ENCODE measurements at regions not wholly inside any gene's neighbourhood (a gene's known extent, or its start where the extent isn't known, plus 50 kb on each side); places are given as distances from the start of the nearest gene placed in this dataset.
"Not testable (repeated sequence)": the region's sequence is repeated elsewhere in the genome, so short reads cannot be mapped to it uniquely, and the experiment has no call there.

DNA sequence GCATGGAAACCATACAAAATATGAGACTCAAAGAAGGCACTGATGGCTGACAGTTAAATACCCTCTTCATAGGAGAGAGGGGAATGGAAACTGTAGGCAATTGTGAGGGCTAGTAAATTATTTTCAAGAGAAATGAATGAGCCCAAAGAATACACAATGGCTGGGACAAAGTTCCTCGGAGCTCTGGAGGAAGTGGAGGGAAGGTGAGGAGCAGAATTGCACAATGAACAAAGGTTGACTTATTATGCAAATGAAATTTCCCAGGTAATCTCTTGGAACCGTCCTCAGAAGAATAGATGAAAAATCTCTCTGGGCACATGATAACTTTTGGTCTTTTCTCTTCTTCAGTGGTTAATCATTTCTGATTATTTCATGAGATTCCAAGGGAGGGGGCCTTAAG, 202.6 kb upstream of the VCX start:
- DNase-seq (ENCODE audit: low spot score): no peak
- no peak for FAIRE-seq

- no peak for FAIRE-seq
- no peak for DNase-seq (ENCODE audit: low spot score)
Observed at GRCh38 chrX:7638078-7638710, 204.8 kb upstream of the VCX start.

- DNase-seq (ENCODE audit: low spot score): no peak
- no peak for FAIRE-seq
Observed at GRCh38 chrX:7637066-7637465, 205.9 kb upstream of the VCX start.

GRCh38 chrX:7635604-7636003, 207.4 kb upstream of the VCX start:
- FAIRE-seq (no peak), DNase-seq (ENCODE audit: low spot score) (no peak)

DNA sequence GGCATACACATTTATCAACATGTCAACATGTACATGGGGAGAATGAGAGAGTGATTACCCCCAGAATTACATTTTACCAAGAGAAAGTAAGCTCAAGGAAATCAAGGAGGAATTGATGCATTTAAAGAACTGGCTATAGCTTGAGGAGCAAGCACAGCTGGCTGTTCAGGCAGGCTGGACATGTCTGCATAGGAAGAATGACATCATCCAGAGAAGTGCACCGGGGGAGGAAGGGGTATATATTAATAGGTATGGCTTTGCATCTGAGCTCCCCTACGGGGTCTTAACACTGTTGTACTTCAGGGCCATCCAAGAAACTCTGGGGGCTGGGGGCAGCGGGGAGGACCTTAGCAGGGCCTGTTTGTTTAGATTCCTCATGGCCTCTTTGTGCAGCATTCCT, 222.4 kb upstream of the VCX start:
- DNase-seq (ENCODE audit: low spot score) (no peak), FAIRE-seq (no peak)

DNA sequence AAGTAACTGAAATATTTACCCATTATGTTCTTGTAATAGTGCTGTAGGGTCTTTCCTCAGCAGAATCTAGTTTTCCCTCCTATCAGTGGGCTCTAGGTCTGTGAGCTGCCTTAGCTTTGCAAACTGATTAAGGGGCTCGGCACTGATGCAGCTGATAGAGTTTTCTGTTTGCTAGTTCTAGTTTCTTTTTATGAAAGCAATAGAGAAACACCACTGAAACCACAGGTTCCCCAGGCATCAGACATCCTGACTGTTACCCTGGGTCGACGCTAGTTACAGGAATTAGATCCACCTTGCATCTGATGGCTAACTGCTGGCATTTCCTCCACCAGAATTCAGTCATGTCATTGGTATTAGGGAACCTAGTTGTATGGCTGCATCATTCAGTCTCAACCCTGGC, 225.0 kb upstream of the VCX start:
- DNase-seq (ENCODE audit: low spot score): no peak
- no peak for FAIRE-seq

GRCh38 chrX:7614616-7615015, 228.4 kb upstream of the VCX start:
- FAIRE-seq: no peak
- DNase-seq (ENCODE audit: low spot score): no peak

GRCh38 chrX:7608625-7609024, 234.3 kb upstream of the VCX start:
- FAIRE-seq: not testable (repeated sequence)

GRCh38 chrX:7606039-7606652, 236.8 kb upstream of the VCX start:
- no peak for DNase-seq (ENCODE audit: low spot score)
- no peak for FAIRE-seq

More at GRCh38 chrX:7608625-7609024, 234.3 kb upstream of the VCX start:
- not testable (repeated sequence) for DNase-seq (ENCODE audit: low spot score)

DNA sequence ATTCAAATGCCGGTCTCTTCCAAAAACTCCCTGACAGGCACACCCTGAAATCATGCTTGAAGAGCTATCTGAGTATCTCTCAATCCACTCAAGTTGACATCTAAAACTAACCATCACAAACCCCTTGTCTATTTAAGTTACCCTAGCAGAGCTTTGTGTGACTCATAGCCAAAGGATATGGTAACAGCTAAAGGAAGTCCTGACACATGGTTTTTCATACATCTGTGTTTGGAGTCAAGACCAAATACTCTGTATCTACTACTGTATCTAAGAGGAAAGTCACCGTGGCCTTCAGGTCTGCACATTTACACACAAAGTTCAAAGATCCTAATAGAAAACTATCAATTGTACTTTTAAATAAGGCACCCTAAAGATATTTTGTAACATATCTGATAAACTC, 239.6 kb upstream of the VCX start:
- FAIRE-seq (no peak), DNase-seq (ENCODE audit: low spot score) (no peak)

DNA sequence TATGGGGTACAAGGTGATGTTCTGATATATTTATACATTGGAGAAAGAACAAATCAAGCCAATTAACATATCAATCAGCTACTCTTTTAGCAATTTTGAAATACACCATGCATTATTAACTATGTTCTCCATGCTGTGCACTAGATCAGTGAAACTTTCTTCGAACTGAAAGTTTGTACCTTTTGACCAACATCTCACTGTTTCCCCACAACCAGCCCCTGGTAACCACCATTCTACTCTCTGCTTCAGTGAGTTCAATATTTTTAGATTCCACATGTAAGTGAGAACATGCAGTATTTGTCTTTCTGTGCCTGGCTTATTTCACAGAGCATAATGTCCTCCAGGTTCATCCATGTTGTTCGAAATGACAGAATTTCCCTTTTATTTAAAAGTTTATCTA, 246.1 kb upstream of the VCX start:
- DNase-seq (ENCODE audit: low spot score): no peak
- no peak for FAIRE-seq

- DNase-seq (ENCODE audit: low spot score); FAIRE-seq: not testable (repeated sequence)
Observed at GRCh38 chrX:7593370-7593769, 249.6 kb upstream of the VCX start.

DNA sequence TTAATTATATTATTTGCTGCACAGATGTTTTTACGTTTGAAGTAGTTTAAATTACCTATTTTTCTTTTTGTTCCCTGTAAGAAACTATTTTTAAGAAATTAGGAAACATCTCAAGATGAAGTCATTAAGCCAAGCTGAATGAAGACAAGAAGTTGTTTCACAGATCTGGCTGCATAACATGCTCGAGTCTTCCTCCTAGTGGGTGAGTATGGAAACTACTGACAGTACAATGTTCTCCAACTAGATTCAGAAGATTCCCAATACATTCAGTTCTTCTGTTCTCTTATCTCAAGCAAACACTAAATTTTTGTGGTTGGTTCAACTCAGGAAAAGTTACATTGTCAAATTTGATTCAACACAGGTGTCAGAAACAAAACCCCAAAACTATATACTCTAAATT, 256.8 kb upstream of the VCX start:
- no peak for DNase-seq (ENCODE audit: low spot score)
- FAIRE-seq: no peak

DNA sequence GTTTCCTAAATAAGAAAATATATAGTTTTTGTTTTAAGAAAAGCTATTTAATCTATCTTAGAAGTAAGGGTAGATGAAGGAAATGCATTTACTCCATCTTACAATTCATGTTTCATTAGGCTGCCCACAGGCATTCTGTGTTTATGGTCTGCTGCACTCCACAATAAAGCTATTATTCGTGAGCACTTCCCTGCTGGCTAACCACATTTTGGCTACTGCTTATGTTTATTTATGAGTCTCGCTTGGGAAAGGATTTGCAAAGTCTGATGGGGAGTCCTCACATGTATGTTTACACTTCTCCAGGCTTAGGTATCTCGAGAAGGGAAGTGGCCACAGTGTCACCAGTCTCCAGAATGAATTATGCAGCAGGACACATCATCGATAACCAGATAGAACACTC, 260.8 kb upstream of the VCX start:
- no peak for DNase-seq (ENCODE audit: low spot score)
- FAIRE-seq: no peak

- DNase-seq (ENCODE audit: low spot score): no peak
- FAIRE-seq: no peak
Observed at GRCh38 chrX:7580127-7580526, 262.8 kb upstream of the VCX start.

DNA sequence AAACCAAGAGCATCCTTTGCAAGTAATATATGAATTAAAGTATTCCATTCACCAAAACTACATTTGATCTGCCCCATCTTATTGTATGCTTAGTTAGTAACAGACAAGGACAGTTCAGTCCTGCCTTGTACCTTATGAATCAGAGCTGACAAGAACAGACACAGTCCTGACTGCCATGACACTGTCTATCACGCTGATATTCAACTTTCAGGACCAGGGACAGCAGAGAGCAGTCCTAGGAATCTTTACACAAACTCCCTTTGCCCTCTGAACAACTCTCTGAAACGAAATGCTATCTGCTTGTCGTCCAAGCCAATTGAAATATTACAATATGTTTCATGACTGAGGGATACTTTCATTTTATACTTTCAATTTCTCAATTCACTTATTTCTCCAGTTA, 268.6 kb upstream of the VCX start:
- FAIRE-seq (no peak), DNase-seq (ENCODE audit: low spot score) (no peak)

DNA sequence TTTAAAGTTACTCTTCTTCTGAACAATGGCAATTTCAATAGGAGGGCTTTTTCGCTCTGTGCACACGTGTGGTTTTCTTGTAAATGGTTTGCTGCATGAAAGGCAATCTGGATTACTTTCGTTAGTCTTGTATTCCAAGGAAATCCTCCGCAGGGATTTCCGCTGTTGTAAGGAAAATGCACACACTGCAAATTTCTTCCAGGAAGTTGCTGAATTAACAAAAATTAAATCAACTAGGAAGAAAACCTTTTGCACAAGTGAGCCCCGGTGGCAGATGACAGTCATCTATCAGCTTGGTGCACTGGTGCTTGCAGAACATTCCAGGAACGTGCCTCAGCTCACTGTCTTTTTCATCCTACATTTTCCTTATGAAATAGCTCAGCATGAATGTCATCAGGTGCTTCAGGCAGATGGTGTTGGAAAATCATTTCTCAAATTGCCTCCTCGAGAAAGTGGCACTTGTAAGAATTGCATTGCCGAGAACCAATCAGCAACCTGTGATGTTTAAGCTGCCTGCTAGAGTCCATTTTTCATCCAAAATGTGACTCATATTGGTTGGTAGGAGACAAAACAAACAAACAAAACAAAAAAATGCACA, 272.4 kb upstream of the VCX start:
- no peak for FAIRE-seq
- no peak for DNase-seq (ENCODE audit: low spot score)

DNA sequence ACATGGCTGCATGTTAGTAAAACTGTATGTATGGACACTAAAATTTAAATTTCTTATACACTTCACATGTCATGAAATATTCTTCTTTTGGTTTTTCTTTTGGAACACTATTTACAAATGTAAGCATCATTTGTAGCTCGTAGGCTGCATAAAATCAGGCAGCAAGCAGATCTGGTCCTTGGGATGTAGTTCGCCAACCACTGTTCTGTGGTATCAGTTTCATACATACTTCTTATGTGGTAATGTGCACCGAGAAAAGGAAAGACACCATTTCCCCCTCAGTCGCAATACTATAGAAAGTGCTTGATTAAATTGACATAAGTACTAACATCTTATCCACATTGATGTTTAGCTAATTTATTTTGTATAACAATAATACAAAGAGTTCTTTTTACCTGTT, 274.4 kb upstream of the VCX start:
- FAIRE-seq: no peak
- no peak for DNase-seq (ENCODE audit: low spot score)

- FAIRE-seq (no peak), DNase-seq (ENCODE audit: low spot score) (no peak)
Observed at GRCh38 chrX:7568130-7568529, 274.8 kb upstream of the VCX start.

GRCh38 chrX:7552760-7553159, 290.2 kb upstream of the VCX start:
- FAIRE-seq: no peak

DNA sequence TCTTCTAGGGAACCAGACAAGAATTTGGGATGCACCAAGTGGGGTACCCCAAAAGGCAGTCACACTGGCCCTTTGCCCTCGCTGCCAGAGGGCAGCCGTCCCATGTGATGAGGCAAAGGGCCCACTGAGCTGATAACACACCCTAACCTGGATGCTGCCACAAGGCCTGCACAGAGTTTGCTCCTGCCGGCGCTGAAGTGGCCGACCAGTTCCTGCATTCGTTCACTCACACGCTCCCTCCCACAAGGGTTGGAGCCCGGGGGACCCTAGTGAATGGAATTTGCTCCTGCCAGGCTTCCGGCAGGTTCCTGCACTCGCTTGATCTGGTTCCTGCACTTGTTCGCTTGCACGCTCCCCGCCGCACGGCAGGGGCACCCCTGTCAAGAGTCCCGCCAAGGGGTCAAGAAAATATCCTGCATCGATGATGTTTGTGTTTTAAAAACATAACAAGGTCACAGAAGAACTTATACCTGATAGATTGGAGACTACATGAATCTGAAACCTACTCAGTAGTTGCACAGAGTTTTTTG, 296.4 kb upstream of the VCX start:
- FAIRE-seq (no peak), DNase-seq (ENCODE audit: low spot score) (no peak)

More at GRCh38 chrX:7552760-7553159, 290.2 kb upstream of the VCX start:
- DNase-seq (ENCODE audit: low spot score): no peak

- FAIRE-seq (no peak), DNase-seq (ENCODE audit: low spot score) (no peak)
Observed at GRCh38 chrX:7545564-7545963, 297.4 kb upstream of the VCX start.

Measured in urothelium cell line (cell line).